CD4-positive, alpha-beta T cell treated with Interleukin-15 for 4 hours (primary cell): ENCODE measurements at regions not wholly inside any gene's neighbourhood (a gene's known extent, or its start where the extent isn't known, plus 50 kb on each side); places are given as distances from the start of the nearest gene placed in this dataset.

Experiments used
- DNase-seq: peaks from one replicate; pipeline ENCODE4 v3.0.0-alpha.2; 2020; ENCODE audit warnings: low spot score

- no peak for DNase-seq
Observed at GRCh38 chr5:171509467-171509866, 90.0 kb downstream of the FGF18 start.

- DNase-seq, result no peak
Observed at GRCh38 chr5:171512397-171512796, 93.0 kb downstream of the FGF18 start.

GRCh38 chr5:171513591-171513990, 94.1 kb downstream of the FGF18 start:
- no peak for DNase-seq

- no peak for DNase-seq
Observed at GRCh38 chr5:171518916-171519315, 99.5 kb downstream of the FGF18 start.

- no peak for DNase-seq
Observed at GRCh38 chr5:171520300-171521174, 101.1 kb downstream of the FGF18 start.

- no peak for DNase-seq
Observed at GRCh38 chr5:171521219-171521633, 101.8 kb downstream of the FGF18 start.

GRCh38 chr5:171521679-171522078, 102.2 kb downstream of the FGF18 start:
- DNase-seq, result no peak

GRCh38 chr5:171523781-171524180, 104.3 kb downstream of the FGF18 start:
- DNase-seq, result no peak

- DNase-seq, result no peak
Observed at GRCh38 chr5:171524466-171524865, 105.0 kb downstream of the FGF18 start.

GRCh38 chr5:171525085-171525484, 105.6 kb downstream of the FGF18 start:
- DNase-seq, result no peak

- DNase-seq, result no peak
Observed at GRCh38 chr5:171528036-171528435, 108.6 kb downstream of the FGF18 start.

GRCh38 chr5:171528865-171529614, 109.6 kb downstream of the FGF18 start:
- no peak for DNase-seq

- DNase-seq, result no peak
Observed at GRCh38 chr5:171531638-171532037, 112.2 kb downstream of the FGF18 start.

- no peak for DNase-seq
Observed at GRCh38 chr5:171533153-171533552, 113.7 kb downstream of the FGF18 start.

- DNase-seq, result no peak
Observed at GRCh38 chr5:171534043-171534895, 114.8 kb downstream of the FGF18 start.

GRCh38 chr5:171535162-171535561, 115.7 kb downstream of the FGF18 start:
- no peak for DNase-seq

GRCh38 chr5:171537070-171537849, 117.8 kb downstream of the FGF18 start:
- no peak for DNase-seq

GRCh38 chr5:171537923-171538537, 118.6 kb downstream of the FGF18 start:
- DNase-seq, result no peak

- no peak for DNase-seq
Observed at GRCh38 chr5:171538681-171539080, 119.2 kb downstream of the FGF18 start.

- DNase-seq, result no peak
Observed at GRCh38 chr5:171540865-171541264, 121.4 kb downstream of the FGF18 start.

GRCh38 chr5:171541341-171541776, 121.9 kb downstream of the FGF18 start:
- no peak for DNase-seq
